Skeletal muscle cell (primary cell): ENCODE measurements at regions not wholly inside any gene's neighbourhood (a gene's known extent, or its start where the extent isn't known, plus 50 kb on each side); places are given as distances from the start of the nearest gene placed in this dataset.
A peak's percentile ranks its signal among the peaks of the same experiment; 100 is the strongest.
"Not testable (repeated sequence)": the region's sequence is repeated elsewhere in the genome, so short reads cannot be mapped to it uniquely, and the experiment has no call there.

Source experiments
- DNase-seq: peaks from one replicate; pipeline ENCODE4 v3.0.0-alpha.2; 2010; ENCODE audit warnings: low read depth
- H3K4me3 ChIP-seq: 2 replicates; pipeline ENCODE4 v1.5.1; 2011; ENCODE audit warnings: low read depth, mild to moderate bottlenecking, control low read depth, low read length, moderate library complexity

DNA sequence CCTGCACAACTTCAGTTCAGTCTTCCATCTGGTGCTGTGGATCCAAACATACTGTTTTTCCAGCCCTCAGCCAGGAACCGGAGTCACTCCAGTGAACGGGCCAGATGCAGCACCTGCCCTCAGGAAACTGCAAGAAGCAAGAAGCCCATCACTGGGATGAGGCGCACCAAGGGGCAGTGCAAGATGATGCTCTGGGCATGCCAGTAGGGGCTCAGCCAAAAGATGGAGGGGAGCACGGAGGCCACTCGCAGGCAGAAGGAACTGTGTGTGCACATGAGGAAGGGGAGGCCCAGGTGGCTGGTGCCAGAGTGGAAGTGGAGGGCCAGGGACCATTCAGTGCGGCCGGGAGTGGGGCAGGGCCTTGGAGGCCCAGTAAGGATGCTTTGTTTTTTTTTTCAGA, 161.7 kb upstream of the MAMLD1 start:
- H3K4me3 ChIP-seq, result no peak overlapping the region
- DNase-seq, result no peak

DNA sequence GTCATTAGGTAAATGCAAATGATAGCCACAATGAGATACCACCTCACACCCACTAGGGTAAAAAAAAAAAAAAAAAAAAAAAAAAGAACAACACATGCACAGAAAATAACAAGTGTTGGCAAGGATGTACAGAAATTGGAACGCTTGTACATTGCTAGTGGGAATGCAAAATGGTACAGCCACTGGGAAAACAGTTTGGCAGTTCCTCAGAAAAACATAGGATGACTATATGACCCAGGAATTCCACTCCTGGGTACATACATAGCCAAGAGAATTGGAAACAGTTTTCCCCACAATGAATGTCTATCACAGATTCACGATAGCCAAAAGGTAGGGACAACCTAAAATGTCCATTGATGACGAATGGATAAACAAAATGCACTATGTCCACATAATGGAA, 161.3 kb upstream of the MAMLD1 start:
- H3K4me3 ChIP-seq, result no peak overlapping the region
- no peak for DNase-seq

DNA sequence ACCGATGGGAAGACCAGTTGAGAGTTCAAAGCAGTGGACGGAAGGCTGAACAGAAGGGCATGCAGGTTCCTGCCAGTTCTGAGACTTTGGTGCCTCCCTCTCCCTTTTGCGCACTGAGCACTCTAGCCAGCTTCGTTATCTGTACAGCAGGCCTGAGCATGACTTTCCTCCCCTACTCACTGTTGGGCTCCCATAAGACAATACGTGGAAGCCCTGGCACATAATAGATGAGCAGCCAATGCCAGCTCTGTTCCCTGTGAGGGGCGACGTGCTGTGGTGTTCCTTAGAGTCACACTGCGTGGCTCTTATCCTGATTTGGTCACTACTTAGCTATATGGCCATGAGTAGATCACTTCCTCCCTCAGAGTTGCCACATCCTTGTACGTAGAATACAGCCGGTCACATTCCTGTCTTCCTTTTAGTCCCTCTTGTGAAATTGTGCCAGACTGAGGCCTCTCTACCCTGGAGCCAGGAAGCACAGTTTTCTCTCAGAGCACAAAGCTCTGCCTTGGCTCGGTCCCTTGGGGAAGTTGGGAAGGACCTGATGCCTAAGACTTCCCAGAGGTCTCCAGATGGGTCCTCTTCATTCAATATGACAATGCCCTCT, 160.4 kb upstream of the MAMLD1 start:
- H3K4me3 ChIP-seq, result no peak overlapping the region
- DNase-seq, result peak; percentile 70

DNA sequence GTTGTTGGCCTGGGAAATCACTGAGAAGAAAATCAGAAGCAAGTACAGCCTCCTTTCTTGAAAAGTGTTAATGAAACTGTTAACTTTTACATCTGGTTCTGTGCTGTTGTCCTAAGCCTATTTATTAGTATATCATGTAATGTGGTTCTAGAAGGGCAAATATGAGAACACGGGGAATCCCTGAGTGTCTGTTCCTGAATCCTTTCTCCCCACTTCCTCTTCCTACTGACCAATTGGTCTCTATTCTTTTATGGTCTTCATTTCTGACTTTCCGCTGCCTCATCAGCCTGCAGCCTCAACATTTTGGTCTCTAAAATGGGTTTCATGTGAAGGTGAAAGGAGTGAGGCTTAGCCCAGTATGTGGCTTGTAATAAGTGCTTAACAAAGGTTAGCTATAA, 159.9 kb upstream of the MAMLD1 start:
- DNase-seq, result no peak
- H3K4me3 ChIP-seq, result no peak overlapping the region

DNA sequence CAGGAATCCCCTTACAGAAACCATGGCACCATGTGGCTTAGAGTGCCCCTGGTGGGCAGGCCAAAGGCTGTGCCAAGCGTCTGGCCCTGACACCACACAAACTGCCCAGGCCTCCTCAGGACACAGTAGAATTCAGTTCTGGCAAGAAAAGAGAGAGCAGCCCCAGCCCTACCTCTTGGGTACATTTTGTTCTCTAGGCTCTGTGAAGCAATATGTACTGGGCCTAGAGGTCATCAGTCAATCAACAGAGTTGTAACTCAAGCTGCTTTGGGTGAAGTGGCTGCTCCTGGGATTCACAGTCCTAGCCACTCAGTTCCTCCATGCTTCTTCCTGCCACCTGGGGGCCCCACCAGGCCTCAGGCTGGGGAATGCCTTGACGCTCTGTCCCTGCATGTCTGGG, 158.1 kb upstream of the MAMLD1 start:
- H3K4me3 ChIP-seq, result no peak overlapping the region
- DNase-seq, result no peak

DNA sequence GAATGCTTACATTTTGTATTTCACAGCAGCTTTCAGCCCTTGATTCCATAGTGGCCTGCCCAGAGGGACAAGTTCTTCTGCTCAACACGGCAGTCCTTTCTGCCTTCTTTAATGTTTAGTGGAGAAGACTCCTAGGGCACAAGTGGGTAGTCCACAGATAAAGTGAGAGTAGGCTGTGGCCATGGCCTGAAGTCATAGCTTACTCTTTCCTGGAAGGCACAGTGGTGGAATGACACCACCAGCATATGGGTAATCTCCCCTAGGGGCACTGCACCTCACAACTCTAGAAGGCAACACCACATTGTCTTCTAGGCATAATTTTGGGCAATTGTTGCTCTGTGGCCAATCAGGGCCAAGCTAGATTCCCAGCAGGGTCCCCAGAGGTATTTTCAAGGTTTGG, 155.4 kb upstream of the MAMLD1 start:
- H3K4me3 ChIP-seq, result no peak overlapping the region
- no peak for DNase-seq

DNA sequence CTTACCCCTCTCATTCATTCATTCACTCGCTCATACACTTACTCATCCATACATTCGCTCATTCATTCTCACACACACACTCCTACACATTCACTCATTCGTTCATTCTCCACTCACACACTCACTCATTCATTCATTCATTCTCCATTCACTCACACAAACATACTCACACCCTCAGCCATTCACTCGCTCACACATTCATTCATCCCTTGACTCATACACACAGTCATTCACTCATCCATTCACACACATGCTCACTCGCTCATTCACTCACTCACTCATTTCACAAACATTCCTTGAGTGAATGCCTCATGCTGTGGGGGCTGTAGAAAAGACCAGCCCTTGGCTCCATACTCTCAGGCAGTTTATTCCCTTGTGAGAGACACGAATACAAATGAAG, 151.1 kb upstream of the MAMLD1 start:
- DNase-seq, result peak; percentile 48
- H3K4me3 ChIP-seq, result no peak overlapping the region

DNA sequence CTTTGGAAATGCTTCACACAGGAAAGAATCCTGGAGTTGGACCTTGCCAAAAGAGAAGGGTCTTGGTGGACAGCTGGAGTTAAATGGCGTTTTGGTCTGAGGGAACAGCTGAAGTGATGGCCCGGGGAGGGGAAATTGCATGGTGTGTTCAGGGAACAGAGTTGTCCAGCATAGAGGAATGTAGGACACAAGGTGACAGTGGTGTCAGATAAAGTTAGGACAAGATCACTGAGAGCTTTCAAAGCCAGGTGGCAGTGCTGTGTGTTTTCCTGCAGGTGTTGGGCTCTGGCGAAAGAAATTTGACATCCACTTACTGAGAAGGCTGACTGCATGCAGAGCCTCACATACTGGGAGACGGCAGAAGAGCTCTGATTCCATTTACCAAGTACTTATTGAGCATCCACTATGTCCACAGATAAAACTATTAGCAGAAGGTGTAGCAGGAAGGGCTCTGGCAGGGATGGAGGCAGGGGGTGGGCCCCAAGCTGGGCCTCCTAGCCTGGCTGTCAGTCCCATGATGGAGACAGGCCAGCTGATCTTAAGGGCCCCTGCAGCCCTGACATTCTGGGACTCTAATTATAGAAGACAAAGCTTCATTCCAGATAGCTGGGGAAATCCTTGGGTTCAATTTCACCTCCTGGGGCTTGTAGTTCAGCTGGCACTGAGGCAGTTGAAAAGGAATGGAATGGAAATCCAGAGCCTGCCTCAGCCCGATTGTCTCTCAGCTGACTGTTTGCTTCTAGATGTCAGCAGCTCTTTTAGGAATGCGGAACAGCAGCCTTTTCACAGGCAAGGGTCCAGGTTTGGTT, 150.2 kb upstream of the MAMLD1 start:
- no peak for DNase-seq

DNA sequence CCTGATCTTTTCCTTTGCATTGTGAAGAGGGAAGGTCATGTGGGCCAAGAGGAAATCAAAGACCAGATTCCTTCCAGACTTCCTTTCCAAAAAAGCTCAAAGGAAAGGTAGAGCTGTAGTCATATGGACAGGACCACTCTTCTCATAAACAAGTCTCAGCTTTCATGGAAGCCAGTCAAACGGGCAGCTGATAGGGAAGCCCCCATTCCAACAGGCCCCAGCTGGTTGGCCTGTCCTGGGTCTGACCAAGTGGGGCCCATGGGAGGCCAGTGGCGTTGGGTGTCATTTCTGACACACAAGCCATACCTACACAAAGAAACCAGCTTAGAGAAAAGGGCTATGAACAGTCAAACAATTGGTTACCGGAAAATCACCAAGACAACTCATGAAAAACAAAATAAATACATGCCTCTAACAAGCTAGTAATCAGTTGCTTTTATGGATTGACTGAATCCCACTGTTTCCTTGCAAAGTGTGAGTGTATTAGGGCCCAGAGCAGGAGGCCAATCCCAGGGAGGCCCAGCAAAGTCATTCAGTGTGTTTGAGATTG, 149.6 kb upstream of the MAMLD1 start:
- no peak for DNase-seq
- H3K4me3 ChIP-seq, result no peak overlapping the region

More for the DNA sequence above, 150.2 kb upstream of the MAMLD1 start:
- no peak overlapping the region for H3K4me3 ChIP-seq

DNA sequence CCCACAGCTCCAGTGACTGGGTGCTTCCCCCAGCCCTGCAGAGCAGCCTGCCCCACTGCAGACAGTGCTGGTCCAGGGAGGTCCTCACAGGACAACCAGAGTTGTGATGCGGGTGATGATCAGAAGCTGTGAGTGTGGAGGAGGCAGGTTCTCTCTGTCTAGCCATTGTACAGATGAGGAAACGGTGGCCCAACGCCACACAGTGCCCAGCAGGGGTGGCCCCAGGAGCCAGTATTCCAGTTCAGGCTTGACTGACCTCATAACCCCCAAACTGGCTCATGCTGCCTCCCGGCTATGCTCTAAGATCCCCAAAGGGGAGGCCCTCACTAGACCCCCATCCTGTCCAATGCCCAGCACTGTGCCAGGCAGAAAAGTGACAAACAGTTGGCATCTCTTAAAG, 147.1 kb upstream of the MAMLD1 start:
- not testable (repeated sequence) for DNase-seq, H3K4me3 ChIP-seq

DNA sequence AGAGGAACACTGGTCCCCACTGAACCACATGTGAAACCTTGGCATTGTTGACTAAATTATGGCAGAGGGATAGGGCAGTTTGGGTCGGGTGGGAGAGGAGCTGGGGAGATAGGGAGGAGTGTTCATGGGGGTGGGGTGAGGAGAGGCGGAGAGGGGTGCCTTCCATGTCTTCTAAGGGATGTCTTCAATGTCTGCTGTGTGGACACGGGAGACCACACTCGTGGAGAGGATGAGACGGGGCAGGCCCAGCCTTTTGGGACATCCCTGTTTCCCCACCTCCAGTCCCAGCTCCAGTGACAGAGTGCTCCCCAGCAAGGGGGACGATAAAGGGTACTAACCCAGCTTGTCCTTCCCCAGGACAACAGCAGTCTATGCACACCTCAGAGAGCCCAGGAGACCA, 146.4 kb upstream of the MAMLD1 start:
- no peak for DNase-seq

DNA sequence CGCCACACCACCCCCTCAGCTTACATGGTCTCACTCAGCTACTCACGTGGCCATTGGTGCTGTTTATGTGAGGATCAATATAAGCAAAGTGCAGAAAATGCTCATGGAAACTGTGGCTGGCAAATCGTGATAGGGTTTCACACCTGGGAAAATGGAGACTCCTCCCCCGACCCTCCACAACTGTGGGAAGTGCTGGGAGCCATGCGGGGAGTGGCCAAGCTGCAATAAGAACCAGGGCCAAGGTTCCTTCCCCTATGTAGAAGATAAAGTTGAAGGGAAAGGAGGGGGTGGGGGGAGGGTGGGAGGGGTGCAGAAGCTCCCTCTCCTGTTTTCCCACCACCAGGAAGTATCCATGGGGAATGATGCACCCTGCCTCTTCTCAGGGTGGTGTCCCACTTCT, 145.5 kb upstream of the MAMLD1 start:
- no peak for DNase-seq
- no peak overlapping the region for H3K4me3 ChIP-seq

More for the DNA sequence above, 146.4 kb upstream of the MAMLD1 start:
- no peak overlapping the region for H3K4me3 ChIP-seq

DNA sequence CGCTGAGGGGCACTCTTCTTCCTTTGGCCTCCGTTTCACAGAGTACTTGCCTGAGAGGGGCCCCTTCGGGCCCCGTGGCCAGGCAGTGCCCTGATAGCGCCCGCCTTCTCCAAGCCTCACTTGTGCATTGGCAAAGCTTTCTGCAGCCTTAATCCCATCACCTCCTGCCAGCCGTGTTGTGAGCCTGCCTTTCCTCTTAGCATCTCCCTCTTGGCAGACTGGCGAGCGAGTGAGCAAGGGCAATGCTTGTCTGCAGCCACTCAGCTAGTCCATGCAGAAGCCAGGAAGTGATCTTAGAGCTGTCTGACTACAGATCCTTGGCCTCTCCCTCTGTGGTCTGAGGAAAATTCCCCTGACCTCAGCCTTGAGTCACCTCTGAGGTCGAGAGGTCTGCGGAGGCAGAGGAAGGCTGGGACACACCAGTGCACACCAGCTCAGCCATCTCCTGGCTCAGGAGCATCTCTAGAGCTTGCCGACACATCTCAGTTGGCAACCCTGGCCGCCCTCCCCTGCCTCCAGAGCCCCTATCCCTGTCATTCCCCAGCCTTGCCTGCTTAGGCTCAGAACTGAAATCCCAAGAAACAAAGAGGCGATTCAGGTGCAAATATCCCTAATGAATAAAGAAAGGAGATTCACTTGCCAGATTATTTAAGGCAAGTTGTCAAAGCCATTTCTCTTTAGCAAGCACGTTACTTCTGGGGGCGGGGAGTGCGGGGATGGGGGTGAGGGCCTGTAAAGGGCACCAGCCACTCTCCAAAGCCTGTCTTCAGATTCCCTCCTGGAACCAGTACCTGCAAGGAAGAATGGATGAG, 143.5 kb upstream of the MAMLD1 start:
- no peak overlapping the region for H3K4me3 ChIP-seq
- no peak for DNase-seq

DNA sequence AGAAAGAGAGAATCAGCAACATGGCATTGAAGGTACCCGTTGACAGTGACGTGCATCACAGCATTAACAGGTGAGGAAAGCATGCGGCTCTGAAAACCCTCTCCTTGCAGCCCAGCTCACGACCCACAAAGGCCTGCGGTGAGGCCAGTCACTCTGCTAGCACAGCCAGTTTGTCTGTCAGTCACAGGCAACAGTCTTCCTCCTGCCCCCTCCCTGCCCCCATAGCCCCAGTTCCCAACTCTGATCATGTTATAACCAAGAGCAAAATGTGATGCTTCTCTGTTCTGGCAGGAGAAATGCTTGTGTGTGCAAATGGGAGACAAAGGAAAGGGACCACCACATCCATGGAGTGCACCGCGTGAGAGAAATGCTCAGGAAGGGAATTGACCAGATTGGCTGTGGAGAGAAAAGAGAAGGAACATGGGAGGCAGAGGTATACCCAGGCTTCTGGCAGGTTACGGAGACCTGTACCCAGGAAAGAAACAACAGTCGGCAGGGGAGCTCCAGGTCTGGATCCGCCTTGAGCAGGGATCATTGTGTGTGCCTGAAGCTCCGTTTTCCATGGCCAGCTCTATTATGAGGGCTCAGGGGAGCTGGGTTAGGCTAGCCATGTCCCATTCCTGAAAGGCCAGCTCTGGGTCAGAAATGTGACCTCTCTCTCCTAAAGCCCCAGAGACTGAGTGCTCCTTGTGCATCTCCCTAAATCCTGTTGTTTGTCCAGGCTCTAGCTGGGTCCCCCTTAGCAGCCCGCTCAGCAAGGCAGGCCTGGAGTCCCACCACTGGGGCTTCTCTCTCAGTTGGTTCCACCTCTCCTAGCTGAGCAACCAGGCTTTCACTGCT, 139.7 kb upstream of the MAMLD1 start:
- no peak overlapping the region for H3K4me3 ChIP-seq
- no peak for DNase-seq

DNA sequence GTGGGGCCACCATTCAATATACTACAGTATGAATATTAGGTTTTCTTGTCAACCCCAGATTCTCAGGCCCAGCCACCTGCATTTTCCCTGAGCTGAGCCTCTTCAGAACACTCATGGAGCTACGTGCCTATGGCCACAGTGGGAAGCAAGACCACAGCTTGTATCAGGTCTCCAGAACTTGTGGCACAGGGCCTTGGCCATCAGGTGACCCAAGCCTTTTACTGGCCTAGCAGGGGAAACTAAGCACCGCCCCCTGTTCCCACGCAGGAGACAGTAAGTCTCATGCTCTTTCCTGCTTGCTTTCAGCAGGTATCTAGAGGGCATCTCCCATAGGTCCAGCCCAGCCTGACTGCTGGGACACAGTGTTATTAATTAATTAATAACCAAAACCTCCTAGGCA, 138.4 kb upstream of the MAMLD1 start:
- H3K4me3 ChIP-seq, result no peak overlapping the region
- DNase-seq, result no peak

DNA sequence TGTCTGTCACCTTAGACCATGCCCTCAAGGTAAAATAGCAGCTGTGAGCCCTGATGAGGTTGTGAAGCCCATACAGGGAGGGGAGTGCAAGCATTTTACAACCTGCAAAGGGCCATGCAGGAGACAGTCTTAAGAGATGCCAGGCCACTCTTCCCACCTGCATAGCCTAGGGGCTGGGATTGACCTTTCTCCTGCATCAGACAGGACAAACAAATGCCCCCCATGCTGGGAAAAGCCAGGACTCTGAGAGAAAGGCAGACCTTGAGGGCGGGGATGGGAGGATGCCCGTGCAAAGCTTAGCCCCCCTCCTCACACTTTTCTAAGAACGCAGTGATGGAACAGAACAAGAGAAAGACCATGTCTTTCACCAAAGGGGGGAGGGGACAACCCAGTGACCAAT, 137.9 kb upstream of the MAMLD1 start:
- H3K4me3 ChIP-seq, result no peak overlapping the region
- DNase-seq, result no peak

DNA sequence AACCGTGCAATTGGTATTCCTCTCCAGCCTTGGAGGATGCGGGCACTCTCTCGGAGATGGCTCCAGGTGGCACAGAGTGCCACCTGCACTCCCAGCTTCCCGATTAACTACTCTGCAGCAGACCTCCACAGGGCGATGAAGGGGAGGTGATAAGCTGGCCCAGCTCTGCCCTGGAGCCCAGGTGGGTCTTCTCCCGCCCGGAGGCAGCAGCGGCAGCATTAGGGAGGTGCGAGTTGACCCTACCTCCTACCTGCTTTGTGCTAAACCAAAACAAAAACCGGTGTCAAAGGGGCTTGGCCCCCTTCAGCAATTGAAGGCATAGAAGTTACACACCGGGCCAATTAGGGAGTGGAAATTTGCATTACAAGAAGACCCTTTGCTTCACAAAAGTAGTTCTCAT, 137.4 kb upstream of the MAMLD1 start:
- no peak for DNase-seq
- no peak overlapping the region for H3K4me3 ChIP-seq

DNA sequence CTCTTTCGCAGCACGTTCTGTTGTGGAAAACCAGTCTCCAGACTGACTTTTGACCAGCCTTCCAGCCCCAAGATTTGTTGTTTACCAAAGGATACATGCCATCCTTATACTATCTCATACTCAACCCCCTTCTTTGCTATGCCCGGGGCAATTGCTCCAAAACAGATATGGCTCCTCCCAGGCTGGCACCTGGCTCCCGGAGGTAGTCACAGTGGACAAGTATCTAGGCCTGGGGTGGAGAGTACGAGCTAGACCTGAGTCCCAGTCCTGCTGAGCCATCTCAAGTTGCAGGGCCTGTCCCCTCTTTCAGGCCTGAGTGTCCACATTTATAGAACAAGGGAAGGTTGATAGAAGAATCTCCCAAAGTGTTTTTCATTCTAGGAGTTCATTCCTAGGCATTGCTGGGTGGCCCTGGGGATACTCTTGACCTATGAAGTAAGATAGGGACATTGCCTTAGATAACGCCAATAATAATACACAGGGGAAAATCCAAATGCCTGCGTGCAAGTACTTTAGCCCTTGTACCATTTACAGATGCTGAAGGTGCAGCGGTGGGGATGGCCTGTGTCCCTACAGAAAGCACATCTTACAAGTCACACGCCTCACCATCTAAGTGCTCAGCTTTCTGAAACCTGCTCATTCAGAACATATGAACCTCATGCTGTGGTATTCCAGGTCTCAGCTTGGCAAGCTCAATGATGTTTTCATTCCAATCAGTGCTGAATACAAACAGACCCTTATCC, 136.7 kb upstream of the MAMLD1 start:
- no peak for DNase-seq
- H3K4me3 ChIP-seq, result no peak overlapping the region
